Upper lobe of left lung (tissue), 6 donors: ENCODE measurements at regions not wholly inside any gene's neighbourhood (a gene's known extent, or its start where the extent isn't known, plus 50 kb on each side); places are given as distances from the start of the nearest gene placed in this dataset.

Source experiments
- ATAC-seq, 2 donors: fragments of 200-7000 bp; cut with Tn5 transposase; one replicate each; pipeline ENCODE4 v1.9.1; 2022; ENCODE audit warnings: mild to moderate bottlenecking in 2 of 2, moderate library complexity in 2 of 2; ENCODE audit not compliant: low FRiP score in 2 of 2
- DNase-seq, 2 donors: peaks; one replicate each; pipeline ENCODE4 v3.0.0-alpha.2; 2019 to 2020
- H3K27ac ChIP-seq, 4 donors: fragments of 200-600 bp; sonication (generic); one replicate each; pipeline ENCODE4 v1.5.1; 2016 to 2019
- H3K27me3 ChIP-seq, 4 donors: fragments of 200-600 bp; sonication (generic); one replicate each; pipeline ENCODE4 v1.5.1; 2017 to 2019
- H3K36me3 ChIP-seq, 4 donors: fragments of 200-600 bp; sonication (generic); one replicate each; pipeline ENCODE4 v1.5.1; 2016 to 2019
- H3K4me1 ChIP-seq, 4 donors: fragments of 200-600 bp; sonication (generic); one replicate each; pipeline ENCODE4 v1.5.1; 2018 to 2019
- H3K4me3 ChIP-seq, 4 donors: fragments of 200-600 bp; sonication (generic); one replicate each; pipeline ENCODE4 v1.5.1; 2017 to 2019; ENCODE audit warnings: mild to moderate bottlenecking in 2 of 4, moderate library complexity in 1 of 4
- H3K9me3 ChIP-seq, 4 donors: fragments of 200-600 bp; sonication (generic); one replicate each; pipeline ENCODE4 v1.5.1; 2018 to 2019
- EP300 ChIP-seq, 4 donors: sonication (generic); formaldehyde crosslinking; IDR thresholded peaks; one replicate each; pipeline ENCODE4 v1.5.1; 2017; ENCODE audit warnings: antibody characterized with exemption in 4 of 4, control low read depth in 2 of 4
- POLR2A ChIP-seq, 4 donors: fragments of 450-650 bp; IDR thresholded peaks; one replicate each; pipeline ENCODE4 v1.5.1; 2016 to 2017; ENCODE audit warnings: antibody characterized with exemption in 4 of 4, mild to moderate bottlenecking in 2 of 4
- POLR2AphosphoS5 ChIP-seq, 2 donors: sonication (generic); formaldehyde crosslinking; IDR thresholded peaks; one replicate each; pipeline ENCODE4 v1.5.1; 2017; ENCODE audit warnings: antibody characterized with exemption in 2 of 2
- WGBS, 2 donors: methylation state at CpG; one replicate each; pipeline ENCODE4 v1.1.5; 2017 to 2018; 5-methylcytosine and 5-hydroxymethylcytosine counted together
- TF ChIP-seq, protein P1 (sequence below), 6 experiments: fragments of 450-650 bp in 4 of 6; fragments of 200-600 bp in 2 of 6; sonication (generic) in 2 of 6; IDR thresholded peaks; one replicate each; pipeline ENCODE4 v1.5.1; 2016 to 2019; ENCODE audit warnings: antibody characterized with exemption in 6 of 6
- donor health status: DM: no; HTN: no; CAD: no; lungs with moderate emphysema.
- donor health status: DM: no; HTN: yes; CAD: no; lungs with severe emphysema.

DNA sequence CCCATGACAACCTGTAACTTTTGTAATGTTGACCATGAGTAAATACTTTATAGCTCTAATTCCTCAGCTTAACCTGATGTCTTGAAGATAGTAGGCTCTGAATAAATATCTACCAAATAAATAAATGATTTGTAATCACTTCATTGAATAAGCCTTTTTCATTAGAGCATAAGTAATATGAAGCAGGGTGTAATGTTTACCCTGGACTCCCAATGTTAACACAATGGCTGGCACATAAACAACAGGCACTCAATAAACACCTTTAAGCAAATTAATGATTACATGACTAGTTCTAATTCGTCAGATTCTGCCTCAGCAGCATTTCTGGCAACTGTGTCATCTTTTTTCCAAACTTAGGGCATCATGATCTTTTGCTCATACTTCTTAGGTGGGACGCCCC lies 396.3 kb downstream of the LIG4 start:
- no peak for DNase-seq
- 71 to 83% methylated on average over 2 of the region's 2 CpGs for WGBS, 2 donors
- no peak overlapping the region for H3K27ac ChIP-seq
- no peaks in the 10 kb centered on the region for H3K27me3 ChIP-seq
- H3K4me3 ChIP-seq: no peak overlapping the region
- H3K36me3 ChIP-seq: no peaks in the 10 kb centered on the region
- TF ChIP-seq EP300 (IDR thresholded peaks at IDR 0.05) (no peak), POLR2AphosphoS5 (IDR thresholded peaks at IDR 0.05) (no peak), POLR2A (IDR thresholded peaks at IDR 0.05) (no peak)
- TF ChIP-seq, protein P1, sequence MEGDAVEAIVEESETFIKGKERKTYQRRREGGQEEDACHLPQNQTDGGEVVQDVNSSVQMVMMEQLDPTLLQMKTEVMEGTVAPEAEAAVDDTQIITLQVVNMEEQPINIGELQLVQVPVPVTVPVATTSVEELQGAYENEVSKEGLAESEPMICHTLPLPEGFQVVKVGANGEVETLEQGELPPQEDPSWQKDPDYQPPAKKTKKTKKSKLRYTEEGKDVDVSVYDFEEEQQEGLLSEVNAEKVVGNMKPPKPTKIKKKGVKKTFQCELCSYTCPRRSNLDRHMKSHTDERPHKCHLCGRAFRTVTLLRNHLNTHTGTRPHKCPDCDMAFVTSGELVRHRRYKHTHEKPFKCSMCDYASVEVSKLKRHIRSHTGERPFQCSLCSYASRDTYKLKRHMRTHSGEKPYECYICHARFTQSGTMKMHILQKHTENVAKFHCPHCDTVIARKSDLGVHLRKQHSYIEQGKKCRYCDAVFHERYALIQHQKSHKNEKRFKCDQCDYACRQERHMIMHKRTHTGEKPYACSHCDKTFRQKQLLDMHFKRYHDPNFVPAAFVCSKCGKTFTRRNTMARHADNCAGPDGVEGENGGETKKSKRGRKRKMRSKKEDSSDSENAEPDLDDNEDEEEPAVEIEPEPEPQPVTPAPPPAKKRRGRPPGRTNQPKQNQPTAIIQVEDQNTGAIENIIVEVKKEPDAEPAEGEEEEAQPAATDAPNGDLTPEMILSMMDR (IDR thresholded peaks at IDR 0.05): no peak
- H3K9me3 ChIP-seq: no peaks in the 10 kb centered on the region
- no peaks in the 10 kb centered on the region for H3K4me1 ChIP-seq
- no peak for ATAC-seq

DNA sequence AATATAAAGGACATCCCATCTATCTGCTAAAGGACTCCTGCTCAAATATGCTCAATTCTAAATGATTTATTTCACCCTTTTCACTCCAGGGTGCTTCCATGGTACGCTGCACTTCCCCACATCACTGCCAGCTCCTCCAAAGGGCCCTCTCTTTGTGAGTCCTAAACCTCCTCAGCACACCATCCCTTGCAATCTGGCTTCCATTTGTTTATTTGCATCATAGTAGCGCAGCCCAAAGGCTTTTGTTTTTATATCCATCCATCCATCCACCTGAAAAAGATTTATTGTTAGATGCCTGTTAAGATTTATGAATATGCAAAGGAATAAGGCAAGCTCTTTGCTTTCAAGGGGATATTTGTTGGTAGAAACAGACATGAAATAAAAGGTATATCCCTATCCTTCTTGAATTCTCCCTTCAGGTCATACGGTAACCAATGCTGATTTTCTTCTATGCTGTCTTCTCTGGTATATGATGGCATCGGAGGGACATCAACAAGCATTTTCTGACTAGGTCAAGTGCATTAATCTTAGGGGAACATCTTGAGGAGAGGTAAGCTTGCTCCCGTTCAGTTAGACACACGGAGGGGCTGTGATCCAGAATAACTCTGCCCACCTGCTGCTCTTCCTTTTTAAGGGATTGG lies 397.6 kb downstream of the LIG4 start:
- 84 to 85% methylated on average over 6 of the region's 6 CpGs for WGBS, 2 donors
- H3K9me3 ChIP-seq: no peaks in the 10 kb centered on the region
- H3K4me3 ChIP-seq: no peak overlapping the region
- ATAC-seq: no peak
- no peaks in the 10 kb centered on the region for H3K27me3 ChIP-seq
- no peaks in the 10 kb centered on the region for H3K36me3 ChIP-seq
- no peaks in the 10 kb centered on the region for H3K4me1 ChIP-seq
- DNase-seq: no peak
- H3K27ac ChIP-seq: no peak overlapping the region
- TF ChIP-seq POLR2A (IDR thresholded peaks at IDR 0.05) (no peak), EP300 (IDR thresholded peaks at IDR 0.05) (no peak), POLR2AphosphoS5 (IDR thresholded peaks at IDR 0.05) (no peak)
- TF ChIP-seq, protein P1 (IDR thresholded peaks at IDR 0.05): no peak

DNA sequence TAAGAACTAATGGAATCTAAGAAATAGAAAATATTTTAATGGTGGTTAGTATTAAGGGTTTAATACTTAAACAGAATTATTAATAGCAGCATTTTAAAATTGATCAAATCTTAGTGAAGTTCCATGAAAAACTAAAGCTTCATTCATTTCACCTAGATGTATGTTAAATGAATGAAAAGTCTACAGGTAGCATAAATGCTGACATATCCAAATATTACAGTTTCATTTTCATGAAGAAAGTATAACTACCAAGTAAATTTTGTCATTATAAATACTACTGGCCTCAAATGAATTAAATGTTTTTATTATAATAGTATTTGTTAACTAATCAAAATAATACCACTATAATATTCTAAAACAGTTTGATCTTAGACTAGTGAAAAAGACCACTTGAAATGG lies 403.3 kb downstream of the LIG4 start:
- ATAC-seq (no peak), DNase-seq (no peak)
- no peaks in the 10 kb centered on the region for H3K9me3 ChIP-seq
- no peak overlapping the region for H3K27ac ChIP-seq
- no peaks in the 10 kb centered on the region for H3K27me3 ChIP-seq
- H3K4me1 ChIP-seq: no peaks in the 10 kb centered on the region
- TF ChIP-seq EP300 (IDR thresholded peaks at IDR 0.05) (no peak), POLR2AphosphoS5 (IDR thresholded peaks at IDR 0.05) (no peak), POLR2A (IDR thresholded peaks at IDR 0.05) (no peak)
- TF ChIP-seq, protein P1 (IDR thresholded peaks at IDR 0.05): no peak
- no peak overlapping the region for H3K4me3 ChIP-seq
- H3K36me3 ChIP-seq: no peaks in the 10 kb centered on the region

DNA sequence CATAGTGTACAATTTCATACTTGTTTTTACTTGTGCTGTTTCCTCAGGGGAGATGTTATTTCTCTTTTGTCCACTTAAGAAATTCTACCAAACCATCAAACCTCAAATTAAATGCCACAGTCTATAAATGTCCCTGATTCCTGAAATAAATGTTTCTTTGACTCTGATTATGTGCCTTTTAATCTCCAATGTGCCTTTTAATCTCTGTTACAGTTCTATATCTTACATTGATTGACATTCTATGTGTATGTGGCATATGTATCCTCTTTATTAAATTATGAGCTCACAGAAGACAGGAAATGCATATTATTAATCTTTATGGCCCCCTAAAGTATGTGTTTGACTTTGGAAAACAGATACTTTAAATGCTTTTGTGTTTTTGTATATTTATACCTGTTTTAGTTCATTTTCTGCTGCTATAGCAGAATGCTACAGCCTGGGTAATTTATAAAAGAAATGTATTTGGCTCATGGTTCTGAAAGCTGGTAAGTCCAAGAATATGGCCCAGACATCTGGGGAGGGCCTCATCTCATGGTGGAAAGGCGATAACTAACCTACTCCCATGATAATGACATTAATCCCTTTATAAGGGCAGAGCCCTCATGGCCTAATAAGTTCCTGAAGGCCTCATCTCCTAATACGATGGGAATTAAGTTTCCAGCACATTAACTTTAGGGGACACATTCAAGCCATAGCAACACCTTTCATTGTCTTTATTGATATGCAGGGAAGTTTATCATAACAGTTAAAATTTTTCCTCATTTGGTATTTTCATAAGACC lies 403.9 kb downstream of the LIG4 start:
- DNase-seq (no peak), ATAC-seq (no peak)
- Histone ChIP-seq H3K4me1 (no peaks in the 10 kb centered on the region), H3K36me3 (no peaks in the 10 kb centered on the region), H3K4me3 (no peak overlapping the region), H3K9me3 (no peaks in the 10 kb centered on the region), H3K27me3 (no peaks in the 10 kb centered on the region), H3K27ac (no peak overlapping the region)
- WGBS, 2 donors: 85 to 92% methylated on average over 2 of the region's 2 CpGs
- TF ChIP-seq POLR2AphosphoS5 (IDR thresholded peaks at IDR 0.05): no peak
- TF ChIP-seq POLR2A (IDR thresholded peaks at IDR 0.05): no peak
- TF ChIP-seq EP300 (IDR thresholded peaks at IDR 0.05): no peak
- TF ChIP-seq, protein P1 (IDR thresholded peaks at IDR 0.05): no peak

DNA sequence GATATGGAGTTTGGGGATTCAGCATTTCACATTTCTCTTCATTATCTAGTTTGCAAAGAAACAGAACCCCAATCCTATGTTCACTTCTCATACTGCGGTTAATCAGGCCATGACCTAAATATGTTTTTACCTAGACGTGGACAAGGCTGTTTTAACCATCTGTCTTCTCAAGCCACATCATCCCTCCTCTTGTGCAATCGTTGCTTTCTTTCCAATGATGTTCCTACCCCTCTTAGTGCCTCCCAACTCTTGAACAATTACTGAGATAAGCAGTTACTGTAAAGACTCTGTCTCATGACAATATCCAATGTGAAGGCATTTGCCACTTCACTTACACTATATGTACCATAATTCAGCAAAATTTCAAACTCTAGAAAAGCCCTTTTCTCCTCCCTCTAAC lies 406.2 kb downstream of the LIG4 start:
- ATAC-seq: no peak
- DNase-seq: no peak
- H3K4me3 ChIP-seq: no peak overlapping the region
- H3K27me3 ChIP-seq: no peaks in the 10 kb centered on the region
- 76 to 81% methylated on average over 3 of the region's 3 CpGs for WGBS, 2 donors
- H3K9me3 ChIP-seq: no peaks in the 10 kb centered on the region
- no peaks in the 10 kb centered on the region for H3K36me3 ChIP-seq
- H3K27ac ChIP-seq: no peak overlapping the region
- no peak for TF ChIP-seq EP300 (IDR thresholded peaks at IDR 0.05)
- TF ChIP-seq, protein P1 (IDR thresholded peaks at IDR 0.05): no peak
- no peak for TF ChIP-seq POLR2A (IDR thresholded peaks at IDR 0.05)
- no peak for TF ChIP-seq POLR2AphosphoS5 (IDR thresholded peaks at IDR 0.05)
- no peaks in the 10 kb centered on the region for H3K4me1 ChIP-seq
